Activated CD8-positive, alpha-beta memory T cell treated with anti-CD3 and anti-CD28 coated beads, Interleukin-2, amount 10 ng/mL, durations not matched to agents 7 days and 5 days (primary cell): ENCODE measurements at regions not wholly inside any gene's neighbourhood (a gene's known extent, or its start where the extent isn't known, plus 50 kb on each side); places are given as distances from the start of the nearest gene placed in this dataset.

ENCODE experiments used
- ATAC-seq: fragments of 150-1000 bp; cut with Tn5 transposase; one replicate; pipeline ENCODE4 v1.10.0; 2021; ENCODE audit warnings: moderate library complexity
- CTCF ChIA-PET: fragments of 350-600 bp; sonication (Branson Sonifier 250); formaldehyde crosslinking; loops from one replicate; lab custom pipeline; 2021; ENCODE audit warnings: antibody characterized with exemption; lab: Charles Lee
- DNase-seq: peaks from one replicate; pipeline ENCODE4 v3.0.0-alpha.2; 2020
- H3K27ac Mint-ChIP-seq: one replicate; pipeline ENCODE4 v1.8.0; 2021; ENCODE audit warnings: mild to moderate bottlenecking, mixed read lengths
- H3K27me3 Mint-ChIP-seq: one replicate; pipeline ENCODE4 v1.8.0; 2021; ENCODE audit warnings: mixed read lengths
- H3K36me3 Mint-ChIP-seq: one replicate; pipeline ENCODE4 v1.8.0; 2021; ENCODE audit warnings: mild to moderate bottlenecking, mixed read lengths
- H3K4me1 Mint-ChIP-seq: one replicate; pipeline ENCODE4 v1.8.0; 2021; ENCODE audit warnings: mixed read lengths
- H3K4me3 Mint-ChIP-seq: one replicate; pipeline ENCODE4 v1.8.0; 2021; ENCODE audit warnings: mild to moderate bottlenecking, moderate library complexity, mixed read lengths
- H3K9me3 Mint-ChIP-seq: one replicate; pipeline ENCODE4 v1.8.0; 2022; ENCODE audit warnings: low read depth, mixed read lengths

- Mint-ChIP-seq H3K36me3 (no peaks in the 10 kb centered on the region), H3K9me3 (no peaks in the 10 kb centered on the region)
- CTCF ChIA-PET, result interaction anchor here (0.6 to 1.8 kb wide), 2 partner anchors 243 to 1983 kb away, joined by 3 to 4 read pairs; no protein-coding TSS in a partner anchor
Measured at GRCh38 chr17:77786090-77786489, 172.4 kb upstream of the TNRC6C start.

GRCh38 chr17:77786740-77787505, 171.6 kb upstream of the TNRC6C start:
- ATAC-seq, result no peak
- no peaks in the 10 kb centered on the region for H3K36me3 Mint-ChIP-seq
- peaks cover 4% of the 10 kb centered on the region for H3K27me3 Mint-ChIP-seq
- H3K27ac Mint-ChIP-seq, result no peak overlapping the region
- H3K9me3 Mint-ChIP-seq, result no peaks in the 10 kb centered on the region
- H3K4me1 Mint-ChIP-seq, result peaks cover 26% of the 10 kb centered on the region
- no peak for DNase-seq
- CTCF ChIA-PET, result no interaction called here
- H3K4me3 Mint-ChIP-seq, result no peak overlapping the region

More at GRCh38 chr17:77786090-77786489, 172.4 kb upstream of the TNRC6C start:
- H3K4me3 Mint-ChIP-seq, result no peak overlapping the region
- peaks cover 26% of the 10 kb centered on the region for H3K4me1 Mint-ChIP-seq
- DNase-seq, result no peak
- ATAC-seq, result no peak
- peaks cover 4% of the 10 kb centered on the region for H3K27me3 Mint-ChIP-seq
- H3K27ac Mint-ChIP-seq, result no peak overlapping the region

GRCh38 chr17:77790143-77790829, 168.2 kb upstream of the TNRC6C start:
- CTCF ChIA-PET, result interaction anchor here (0.6 kb wide), 1 partner anchor 32 kb away, joined by 3 read pairs; no protein-coding TSS in a partner anchor
- H3K4me1 Mint-ChIP-seq, result peaks cover 8% of the 10 kb centered on the region
- ATAC-seq (no peak), DNase-seq (no peak)
- no peaks in the 10 kb centered on the region for H3K36me3 Mint-ChIP-seq
- H3K4me3 Mint-ChIP-seq, result no peak overlapping the region
- H3K27ac Mint-ChIP-seq, result no peak overlapping the region
- no peaks in the 10 kb centered on the region for H3K9me3 Mint-ChIP-seq
- H3K27me3 Mint-ChIP-seq, result peaks cover 4% of the 10 kb centered on the region

- no peak overlapping the region for H3K27ac Mint-ChIP-seq
- H3K9me3 Mint-ChIP-seq, result no peaks in the 10 kb centered on the region
- CTCF ChIA-PET, result no interaction called here
- no peak overlapping the region for H3K4me3 Mint-ChIP-seq
- H3K27me3 Mint-ChIP-seq, result peaks cover 6% of the 10 kb centered on the region
- DNase-seq (no peak), ATAC-seq (no peak)
- H3K36me3 Mint-ChIP-seq, result no peaks in the 10 kb centered on the region
- peaks cover 6% of the 10 kb centered on the region for H3K4me1 Mint-ChIP-seq
Measured at GRCh38 chr17:77792626-77793025, 165.9 kb upstream of the TNRC6C start.

- Mint-ChIP-seq H3K27me3 (peaks cover 4% of the 10 kb centered on the region), H3K27ac (no peak overlapping the region), H3K9me3 (no peaks in the 10 kb centered on the region), H3K36me3 (no peaks in the 10 kb centered on the region), H3K4me3 (no peak overlapping the region), H3K4me1 (peaks cover 6% of the 10 kb centered on the region)
- CTCF ChIA-PET, result no interaction called here
- ATAC-seq (no peak), DNase-seq (no peak)
Measured at GRCh38 chr17:77793146-77793970, 165.1 kb upstream of the TNRC6C start.

- DNase-seq (no peak), ATAC-seq (no peak)
- Mint-ChIP-seq H3K27me3 (peaks cover 4% of the 10 kb centered on the region), H3K36me3 (no peaks in the 10 kb centered on the region), H3K4me3 (no peak overlapping the region), H3K27ac (no peak overlapping the region), H3K4me1 (peaks cover 6% of the 10 kb centered on the region), H3K9me3 (no peaks in the 10 kb centered on the region)
- CTCF ChIA-PET, result no interaction called here
Measured at GRCh38 chr17:77793971-77794235, 164.6 kb upstream of the TNRC6C start.

GRCh38 chr17:77794846-77795245, 163.7 kb upstream of the TNRC6C start:
- H3K9me3 Mint-ChIP-seq, result no peaks in the 10 kb centered on the region
- H3K36me3 Mint-ChIP-seq, result no peaks in the 10 kb centered on the region
- peaks cover 6% of the 10 kb centered on the region for H3K4me1 Mint-ChIP-seq
- no peak overlapping the region for H3K4me3 Mint-ChIP-seq
- peaks cover 4% of the 10 kb centered on the region for H3K27me3 Mint-ChIP-seq
- H3K27ac Mint-ChIP-seq, result no peak overlapping the region
- ATAC-seq (no peak), DNase-seq (no peak)
- CTCF ChIA-PET, result no interaction called here

- Mint-ChIP-seq H3K4me3 (no peak overlapping the region), H3K4me1 (peaks cover 6% of the 10 kb centered on the region), H3K36me3 (no peaks in the 10 kb centered on the region), H3K9me3 (no peaks in the 10 kb centered on the region), H3K27me3 (peaks cover 5% of the 10 kb centered on the region), H3K27ac (no peak overlapping the region)
- CTCF ChIA-PET, result no interaction called here
- DNase-seq (no peak), ATAC-seq (no peak)
Measured at GRCh38 chr17:77795685-77796084, 162.8 kb upstream of the TNRC6C start.

GRCh38 chr17:77796176-77796860, 162.2 kb upstream of the TNRC6C start:
- H3K4me3 Mint-ChIP-seq, result no peak overlapping the region
- H3K9me3 Mint-ChIP-seq, result no peaks in the 10 kb centered on the region
- peaks cover 11% of the 10 kb centered on the region for H3K27me3 Mint-ChIP-seq
- ATAC-seq, result no peak
- no peaks in the 10 kb centered on the region for H3K36me3 Mint-ChIP-seq
- no peak for DNase-seq
- no peak overlapping the region for H3K27ac Mint-ChIP-seq
- H3K4me1 Mint-ChIP-seq, result peaks cover 6% of the 10 kb centered on the region
- CTCF ChIA-PET, result no interaction called here

GRCh38 chr17:77798031-77798430, 160.5 kb upstream of the TNRC6C start:
- Mint-ChIP-seq H3K27me3 (peaks cover 15% of the 10 kb centered on the region), H3K4me3 (no peak overlapping the region), H3K9me3 (no peaks in the 10 kb centered on the region), H3K36me3 (no peaks in the 10 kb centered on the region), H3K27ac (no peak overlapping the region), H3K4me1 (peaks cover 6% of the 10 kb centered on the region)
- ATAC-seq (no peak), DNase-seq (no peak)
- CTCF ChIA-PET, result interaction anchor here (0.7 kb wide), 1 partner anchor 165 kb away, joined by 3 read pairs; no protein-coding TSS in a partner anchor

GRCh38 chr17:77798481-77798880, 160.0 kb upstream of the TNRC6C start:
- H3K36me3 Mint-ChIP-seq, result no peaks in the 10 kb centered on the region
- no peak overlapping the region for H3K27ac Mint-ChIP-seq
- peaks cover 6% of the 10 kb centered on the region for H3K4me1 Mint-ChIP-seq
- no peaks in the 10 kb centered on the region for H3K9me3 Mint-ChIP-seq
- H3K4me3 Mint-ChIP-seq, result no peak overlapping the region
- CTCF ChIA-PET, result interaction anchor here (0.7 kb wide), 1 partner anchor 165 kb away, joined by 3 read pairs; no protein-coding TSS in a partner anchor
- ATAC-seq, result no peak
- no peak for DNase-seq
- peaks cover 15% of the 10 kb centered on the region for H3K27me3 Mint-ChIP-seq

GRCh38 chr17:77800816-77801215, 157.7 kb upstream of the TNRC6C start:
- H3K4me3 Mint-ChIP-seq, result no peak overlapping the region
- CTCF ChIA-PET, result no interaction called here
- H3K4me1 Mint-ChIP-seq, result no peaks in the 10 kb centered on the region
- no peak overlapping the region for H3K27ac Mint-ChIP-seq
- ATAC-seq (no peak), DNase-seq (no peak)
- H3K9me3 Mint-ChIP-seq, result no peaks in the 10 kb centered on the region
- peaks cover 20% of the 10 kb centered on the region for H3K27me3 Mint-ChIP-seq
- no peaks in the 10 kb centered on the region for H3K36me3 Mint-ChIP-seq
